T-helper 1 cell treated with Interleukin-12 subunit alpha and Interleukin-12 subunit beta and Interleukin-4 antibody, amounts not matched to agents 30 ng/mL and 1 ng/mL, for 36 hours (primary cell): ENCODE measurements at regions not wholly inside any gene's neighbourhood (a gene's known extent, or its start where the extent isn't known, plus 50 kb on each side); places are given as distances from the start of the nearest gene placed in this dataset.
"Not testable (repeated sequence)": the region's sequence is repeated elsewhere in the genome, so short reads cannot be mapped to it uniquely, and the experiment has no call there.

Experiments used
- intact Hi-C: fragments of 100-400 bp; cut with micrococcal nuclease; formaldehyde crosslinking; loops from one replicate; pipeline ENCODE4 v1.15.1; 2024

DNA sequence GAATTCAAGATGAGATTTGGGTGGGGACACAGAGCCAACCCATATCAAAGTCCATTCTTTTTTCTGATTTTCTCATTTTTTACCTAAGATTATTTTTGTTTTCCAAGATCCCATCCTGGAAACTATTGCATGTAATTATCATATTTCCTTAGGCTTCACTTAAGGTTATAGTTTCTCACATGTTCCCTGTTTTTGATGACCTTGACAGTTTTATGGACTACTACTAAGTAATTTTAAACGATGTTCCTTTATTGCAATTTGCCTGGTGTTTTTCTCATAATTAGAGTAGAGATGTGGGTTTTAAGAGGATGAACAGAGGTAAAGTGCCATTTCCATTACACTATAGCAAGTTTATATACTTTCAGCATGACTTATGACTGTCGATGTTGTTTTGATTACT, 795.1 kb downstream of the FAT4 start:
- intact Hi-C loops: no loop called here

DNA sequence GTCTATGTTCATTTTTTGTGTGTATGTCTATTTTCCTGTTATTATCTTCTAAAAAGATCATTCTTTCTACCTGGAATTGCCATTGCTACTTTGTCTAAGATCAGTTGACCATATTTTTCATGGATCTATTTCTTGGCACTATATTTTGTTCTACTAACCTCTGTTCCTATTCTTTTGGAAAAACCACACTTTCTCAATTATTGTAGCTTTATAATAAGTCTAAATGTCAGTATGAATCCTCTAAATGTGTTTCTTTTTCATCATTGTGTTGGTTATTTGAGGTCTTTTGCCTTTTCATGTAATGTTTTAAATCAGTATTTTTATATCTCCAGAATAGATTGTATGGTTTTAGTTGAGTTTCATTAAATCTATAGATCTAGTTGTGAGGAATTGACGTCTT, 798.3 kb downstream of the FAT4 start:
- intact Hi-C loops: no loop called here

DNA sequence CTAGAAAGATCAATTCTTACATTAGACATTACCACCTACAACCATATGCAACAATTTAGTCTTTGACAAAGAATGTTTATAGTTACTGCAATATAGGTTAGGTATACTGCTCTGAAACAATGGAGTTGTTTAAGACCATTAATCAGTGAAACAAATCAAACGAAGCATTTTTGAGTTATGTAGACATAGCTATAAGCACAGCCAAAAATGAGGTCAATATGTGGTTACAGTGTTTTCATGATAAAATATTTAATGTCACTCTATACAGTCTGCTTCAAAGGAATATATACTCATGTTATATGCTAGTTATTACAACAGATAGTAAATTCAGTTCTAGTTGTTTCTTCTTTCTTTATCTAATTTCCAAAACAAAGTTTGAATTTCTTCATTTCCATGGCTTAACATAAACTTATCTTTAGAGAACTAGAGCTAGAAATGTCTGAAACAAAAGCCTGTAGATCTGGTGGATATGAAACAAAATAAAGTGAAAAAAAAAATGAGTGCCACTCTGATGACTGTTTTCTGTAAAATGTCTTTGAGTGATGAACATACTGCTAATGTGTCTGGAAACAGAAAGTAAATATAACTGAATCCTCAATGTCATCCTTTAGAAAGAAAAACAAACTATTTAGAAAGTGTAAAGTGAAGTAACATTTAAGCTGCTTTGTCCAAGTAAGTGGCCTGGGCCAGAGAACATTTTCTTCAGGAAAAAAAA, 809.0 kb downstream of the FAT4 start:
- intact Hi-C loops: no loop called here

DNA sequence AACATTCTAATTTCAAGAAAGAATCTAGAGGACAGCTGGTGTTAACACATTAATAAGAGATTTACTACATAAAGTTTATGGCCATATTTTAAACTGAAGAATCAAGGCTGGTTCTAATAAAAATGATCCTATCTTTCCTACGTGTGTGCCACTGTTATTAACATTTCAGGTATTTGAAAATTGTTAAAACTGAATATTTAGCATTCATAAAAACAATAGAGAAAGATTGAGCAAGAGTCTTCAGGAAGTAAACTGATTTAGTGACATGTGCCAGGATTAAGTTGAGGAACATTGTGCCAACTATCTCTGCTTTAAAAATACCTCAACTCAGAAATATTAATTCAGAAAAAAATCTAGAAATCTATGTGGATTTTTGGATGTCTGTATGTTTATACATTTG, 810.1 kb downstream of the FAT4 start:
- intact Hi-C loops: no loop called here

DNA sequence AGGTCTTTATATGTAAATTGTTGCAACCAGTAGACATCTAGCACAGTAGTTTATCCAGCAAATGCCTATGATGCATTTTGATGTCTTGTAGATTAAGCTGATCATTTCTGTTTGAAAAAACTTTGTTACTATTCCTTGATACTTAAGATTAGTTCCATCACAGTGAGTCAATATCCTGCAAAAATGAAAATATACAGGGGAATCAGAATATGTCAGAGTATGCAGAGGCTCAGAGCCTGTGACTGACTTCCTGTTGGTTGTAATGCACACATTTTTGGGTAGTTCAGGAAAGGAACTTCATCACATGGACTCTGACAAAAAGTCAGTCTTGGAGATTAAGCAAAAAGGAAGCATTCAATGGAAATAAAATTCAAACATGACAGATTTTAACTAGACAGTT, 815.5 kb downstream of the FAT4 start:
- intact Hi-C loops: no loop called here

DNA sequence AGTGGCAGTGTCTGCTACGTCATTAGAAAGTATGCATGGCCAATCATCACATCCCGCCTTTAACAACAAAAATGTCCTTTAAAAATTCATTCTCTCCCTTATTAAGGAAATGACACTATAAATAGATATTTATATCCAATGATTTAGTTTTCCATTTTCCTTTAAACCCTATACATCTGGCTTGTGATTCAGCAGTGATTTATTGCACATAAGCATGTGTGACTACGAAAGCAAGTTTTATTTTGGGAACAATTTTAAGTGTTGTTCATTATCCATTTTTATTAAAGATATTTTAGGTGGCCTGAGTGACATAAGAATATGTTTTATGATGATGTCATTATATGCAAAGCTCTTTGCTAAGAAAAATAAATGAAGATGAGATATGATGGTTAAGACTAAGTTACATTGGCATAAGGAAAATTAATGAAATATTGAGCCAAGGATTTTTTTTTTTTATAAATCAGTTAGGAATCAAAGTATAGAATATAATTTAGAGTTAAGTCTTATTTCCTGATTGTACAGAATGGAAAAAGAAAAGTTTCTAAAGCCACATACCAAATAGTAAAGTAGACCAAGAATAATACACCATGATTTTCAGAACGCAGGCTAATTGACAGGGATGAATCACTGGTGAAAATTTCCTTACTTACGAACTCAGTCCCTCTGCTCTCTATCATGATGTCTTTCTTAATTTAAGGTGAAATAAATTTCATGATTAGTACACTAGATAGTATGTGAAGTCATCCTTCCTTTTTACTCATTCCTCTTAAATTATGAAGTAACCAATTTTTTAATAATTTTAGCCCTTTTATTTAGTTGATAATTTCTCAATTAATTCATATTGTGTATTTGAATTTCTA, 822.4 kb downstream of the FAT4 start:
- intact Hi-C loops: no loop called here

DNA sequence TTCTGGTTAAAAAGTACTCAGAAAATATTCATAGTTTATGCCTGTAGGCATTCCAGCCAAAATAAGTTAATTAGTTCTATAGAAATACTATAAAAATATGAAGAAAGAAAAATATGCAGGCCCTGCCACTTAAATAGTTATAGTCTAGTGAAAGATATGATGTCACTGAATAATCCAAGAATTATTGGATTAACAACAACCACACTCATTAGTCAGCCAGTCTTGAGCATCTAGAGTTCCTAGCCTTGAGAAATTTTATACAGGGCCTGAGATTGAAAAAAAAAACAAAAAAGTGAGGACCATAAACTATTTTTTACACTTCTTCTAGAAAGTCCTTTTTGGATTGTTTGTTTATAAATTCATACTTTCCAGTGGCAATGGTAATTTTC, 823.0 kb downstream of the FAT4 start:
- intact Hi-C loops: no loop called here

DNA sequence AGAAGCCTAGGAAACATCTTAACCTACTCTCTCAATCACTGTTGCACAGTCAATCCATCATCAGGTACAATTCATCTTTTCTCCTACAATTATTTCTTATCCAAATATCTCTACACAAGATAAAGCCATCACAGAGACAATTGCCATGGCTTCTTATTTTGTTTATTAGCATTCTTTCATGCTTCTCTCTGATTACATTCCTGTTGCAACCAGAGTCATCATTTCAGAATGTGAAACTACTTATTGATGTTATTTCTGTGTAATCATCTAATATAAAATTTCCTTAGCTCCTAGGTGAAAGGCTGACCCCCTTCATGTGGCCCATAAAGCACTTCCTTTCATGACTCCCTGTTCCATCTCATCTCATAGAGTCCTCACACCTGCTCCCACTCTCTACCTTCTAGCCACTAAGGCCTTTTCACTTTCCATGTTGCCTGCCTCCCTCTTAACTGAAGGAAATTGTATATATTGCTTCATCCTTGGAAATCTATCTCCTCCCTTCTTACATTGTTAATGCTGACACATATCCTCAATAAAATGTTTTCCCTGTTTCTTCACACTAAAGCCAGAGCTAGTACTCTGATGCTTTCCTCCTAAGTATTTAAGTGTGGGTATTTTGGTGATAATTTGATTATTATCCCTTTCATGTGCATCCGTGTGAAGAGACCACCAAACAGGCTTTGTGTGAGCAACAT, 829.9 kb downstream of the FAT4 start:
- intact Hi-C loops: no loop called here

DNA sequence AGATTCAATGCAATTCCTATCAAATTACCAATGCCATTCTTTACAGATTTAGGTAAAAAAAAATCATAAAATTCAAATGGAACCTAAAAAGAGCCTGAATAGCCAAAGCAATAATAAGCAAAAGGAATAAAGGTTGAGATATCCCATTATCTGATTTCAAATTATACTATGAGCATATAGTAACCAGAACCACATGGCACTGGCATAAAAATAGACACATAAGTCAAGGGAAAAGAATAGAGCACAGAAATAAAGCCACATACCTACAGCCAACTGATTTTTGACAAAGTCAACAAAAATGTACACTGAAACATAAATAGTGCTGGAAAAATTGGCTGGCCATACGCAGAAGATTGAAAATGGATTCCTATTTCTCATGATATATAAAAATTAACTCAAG, 853.7 kb downstream of the FAT4 start:
- intact Hi-C loops: no loop called here

DNA sequence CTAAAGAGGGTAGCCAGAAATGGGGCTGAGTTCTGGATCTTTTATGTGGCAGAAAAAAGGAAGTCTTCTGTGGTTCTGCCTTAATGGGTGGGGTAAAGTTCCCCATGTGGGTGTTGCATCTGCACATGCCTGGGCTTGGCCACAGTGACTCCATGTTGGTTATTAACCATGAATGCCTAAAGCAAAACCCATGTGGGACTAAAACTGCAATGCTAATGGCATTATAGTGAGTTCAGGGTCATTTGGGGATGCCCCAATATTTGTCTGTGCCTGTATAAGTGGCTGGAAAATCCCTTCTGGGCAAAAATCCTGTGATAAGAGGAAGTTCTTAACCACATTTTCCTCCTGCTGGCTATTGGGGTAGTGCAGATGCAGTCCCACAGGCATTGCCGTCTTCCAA, 857.4 kb downstream of the FAT4 start:
- intact Hi-C loops: no loop called here

DNA sequence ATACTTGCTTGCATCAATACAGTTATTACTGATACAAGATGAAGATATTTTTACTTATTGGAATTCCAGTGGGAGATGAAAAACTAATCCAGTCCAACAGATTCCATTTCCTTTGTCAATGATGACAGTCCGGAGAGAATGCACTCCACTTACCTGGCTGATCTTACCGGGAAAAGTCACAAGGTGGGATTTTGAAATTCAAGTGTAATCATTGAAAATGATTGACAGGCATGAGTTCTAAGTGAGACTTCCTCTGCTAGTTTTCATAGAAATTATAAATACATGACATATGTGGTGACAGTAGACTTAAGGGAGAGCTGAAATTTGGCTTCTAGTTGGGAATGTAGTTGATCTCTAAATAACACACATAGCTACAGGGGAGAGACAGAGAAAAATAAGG, 859.9 kb downstream of the FAT4 start:
- intact Hi-C loops: no loop called here

DNA sequence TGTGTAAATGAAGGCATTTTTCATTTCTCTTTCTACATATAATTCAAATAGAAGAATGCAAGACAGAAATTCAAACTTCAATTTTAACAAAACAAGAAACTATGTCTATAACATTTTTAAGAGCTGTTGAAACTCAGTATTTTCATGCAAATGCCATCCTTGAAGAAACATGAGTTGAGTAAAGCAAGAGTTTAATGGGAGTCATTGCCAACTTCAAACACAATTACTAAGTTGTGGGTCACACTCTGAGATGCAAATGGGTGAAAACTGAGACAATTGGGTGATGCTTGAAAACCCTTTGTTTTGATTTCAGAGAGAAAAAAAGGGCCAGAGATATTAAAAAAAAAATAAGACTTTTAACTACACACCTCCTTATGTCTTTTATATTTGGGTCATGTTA, 865.9 kb downstream of the FAT4 start:
- intact Hi-C loops: no loop called here

DNA sequence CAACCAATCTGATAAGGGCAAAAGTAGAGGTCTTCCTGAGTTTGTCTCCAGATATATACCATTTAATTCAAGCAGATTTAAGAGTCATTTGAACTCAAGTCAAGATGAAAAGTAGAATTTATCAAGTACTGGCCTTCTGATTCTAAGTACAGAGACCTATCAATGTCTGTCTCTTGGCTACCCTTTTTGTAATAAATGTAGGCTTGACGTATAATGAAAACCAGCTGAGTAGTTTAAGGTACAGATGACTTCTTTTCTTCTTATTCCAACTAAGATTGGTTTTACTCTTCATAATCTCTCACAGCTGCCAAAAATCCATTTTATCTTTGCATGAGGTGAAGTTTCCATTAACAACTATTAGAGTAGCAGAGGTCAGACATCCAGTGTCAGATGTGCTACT, 867.6 kb downstream of the FAT4 start:
- intact Hi-C loops: no loop called here

DNA sequence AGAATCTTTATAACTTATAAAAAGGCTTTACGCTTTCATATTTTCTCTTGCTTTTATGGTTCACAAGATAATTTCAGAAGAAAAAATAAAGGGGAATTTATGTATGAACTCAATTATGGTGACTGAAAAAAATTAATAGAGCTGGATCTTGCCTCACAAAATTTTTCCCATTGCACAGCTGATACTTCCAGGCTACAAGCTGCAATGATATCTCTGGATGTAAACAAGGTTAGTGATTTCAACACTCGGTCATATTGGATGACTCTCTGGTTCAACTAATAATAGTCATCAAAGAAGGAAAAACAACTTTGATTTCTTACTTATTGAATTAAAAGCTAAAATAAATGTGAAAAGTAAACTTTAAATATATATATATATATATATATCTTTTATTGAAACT, 868.0 kb downstream of the FAT4 start:
- intact Hi-C loops: no loop called here

DNA sequence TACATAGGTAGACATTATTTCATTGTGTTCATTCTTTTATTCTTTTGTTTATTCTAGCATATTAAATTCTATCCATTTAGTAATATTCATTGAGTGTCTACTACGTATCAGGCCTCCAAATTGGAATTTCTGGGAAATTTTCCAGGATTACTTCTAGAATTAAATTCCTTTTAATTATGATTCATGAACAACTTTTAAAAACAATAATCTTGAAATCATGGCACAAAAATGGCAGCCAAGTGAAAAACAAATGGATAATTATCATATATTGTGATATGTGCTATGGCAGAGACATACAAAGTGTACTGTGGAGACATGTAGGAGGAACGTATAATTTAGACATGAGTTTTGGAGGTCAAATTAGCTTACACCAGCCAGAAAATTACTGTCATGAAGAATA, 868.5 kb downstream of the FAT4 start:
- intact Hi-C loops: no loop called here

DNA sequence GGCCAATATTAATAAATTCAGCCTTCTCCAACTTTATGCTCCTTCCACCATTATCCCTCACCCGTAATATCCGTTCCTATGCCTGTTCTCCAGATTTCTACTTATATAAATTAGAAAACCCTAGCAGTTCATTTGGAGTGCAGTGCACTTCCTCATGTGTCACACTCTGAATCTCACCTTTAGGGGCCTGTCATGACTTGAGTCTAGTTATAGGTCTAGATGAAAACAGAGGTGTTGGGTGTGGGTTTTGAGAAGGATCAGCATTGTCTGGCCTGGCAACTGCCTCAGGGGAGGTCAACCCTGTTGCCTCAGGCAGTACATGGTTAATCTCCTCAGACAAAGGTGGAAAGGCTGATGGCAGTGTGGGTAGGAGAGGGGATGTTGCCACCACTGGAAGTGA, 876.8 kb downstream of the FAT4 start:
- intact Hi-C loops: no loop called here

DNA sequence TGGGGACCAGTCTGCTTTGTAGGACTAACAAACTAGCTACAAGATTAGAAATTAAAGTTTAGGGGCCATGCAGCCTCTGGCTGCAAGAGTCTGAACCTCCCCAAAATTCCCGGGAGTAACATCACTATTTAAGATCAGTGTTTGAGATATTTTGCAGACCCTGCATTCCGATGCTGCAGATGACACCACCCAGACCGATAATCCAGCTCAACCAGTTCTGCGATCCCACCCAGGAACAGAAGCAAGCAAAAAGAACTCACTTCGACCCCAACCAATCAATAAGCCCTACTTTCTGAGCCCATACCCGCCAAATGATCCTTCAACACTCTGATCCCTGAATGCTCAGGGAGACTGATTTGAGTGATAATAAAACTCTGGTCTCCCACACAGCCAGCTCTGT, 877.8 kb downstream of the FAT4 start:
- intact Hi-C loops: no loop called here

DNA sequence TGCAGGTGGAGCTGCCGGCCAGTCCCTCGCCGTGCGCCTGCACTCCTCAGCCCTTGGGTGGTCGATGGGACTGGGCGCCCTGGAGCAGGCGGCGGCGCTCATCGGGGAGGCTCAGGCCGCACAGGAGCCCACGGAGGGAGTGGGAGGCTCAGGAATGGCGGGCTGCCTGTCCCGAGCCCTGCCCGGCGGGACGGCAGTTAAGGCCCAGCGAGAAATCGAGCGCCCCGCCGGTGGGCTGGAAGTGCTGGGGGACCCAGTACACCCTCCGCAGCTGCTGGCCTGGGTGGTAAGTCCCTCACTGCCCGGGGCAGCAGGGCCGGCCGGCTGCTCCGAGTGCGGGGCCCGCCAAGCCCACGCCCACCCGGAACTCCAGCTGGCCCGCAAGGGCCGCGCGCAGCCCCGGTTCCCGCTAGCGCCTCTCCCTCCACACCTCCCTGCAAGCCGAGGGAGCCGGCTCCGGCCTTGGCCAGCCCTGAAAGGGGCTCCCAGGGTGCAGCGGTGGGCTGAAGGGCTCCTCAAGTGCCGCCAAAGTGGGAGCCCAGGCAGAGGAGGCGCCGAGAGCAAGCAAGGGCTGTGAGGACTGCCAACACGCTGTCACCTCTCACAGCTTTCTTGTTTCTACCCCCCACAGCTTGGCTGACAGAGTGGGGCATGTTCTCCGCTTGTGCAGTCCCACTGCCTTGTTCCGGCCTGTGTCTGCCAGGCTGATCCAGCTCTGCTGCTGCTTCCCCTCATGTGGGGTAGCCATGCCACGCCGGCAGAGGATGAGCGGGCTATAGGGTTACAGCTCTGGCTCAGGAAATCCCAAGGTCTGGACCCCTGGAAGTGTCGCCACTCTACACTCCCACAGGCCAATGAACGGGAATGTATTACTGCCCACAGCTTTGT, 886.7 kb downstream of the FAT4 start:
- intact Hi-C loops: not testable (repeated sequence)

DNA sequence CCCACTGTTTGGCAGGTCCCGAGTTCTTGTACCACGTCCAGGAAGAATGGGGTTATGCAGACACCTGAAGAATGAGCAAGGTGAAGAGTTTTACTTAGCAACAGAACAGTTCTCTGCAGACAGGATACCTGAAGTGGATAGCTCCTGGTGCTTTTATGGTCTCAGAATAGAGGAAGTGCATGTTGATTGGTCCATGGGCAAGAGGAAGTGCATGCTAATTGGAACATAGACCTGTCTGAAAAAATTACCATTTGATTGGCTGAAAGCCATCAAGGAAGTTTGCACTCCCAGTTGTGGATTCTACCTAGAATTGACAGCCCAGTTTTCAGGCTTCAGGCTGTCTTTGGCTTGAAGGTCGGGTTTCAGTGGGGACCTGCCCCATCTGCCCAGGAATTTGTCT, 887.5 kb downstream of the FAT4 start:
- intact Hi-C loops: no loop called here

DNA sequence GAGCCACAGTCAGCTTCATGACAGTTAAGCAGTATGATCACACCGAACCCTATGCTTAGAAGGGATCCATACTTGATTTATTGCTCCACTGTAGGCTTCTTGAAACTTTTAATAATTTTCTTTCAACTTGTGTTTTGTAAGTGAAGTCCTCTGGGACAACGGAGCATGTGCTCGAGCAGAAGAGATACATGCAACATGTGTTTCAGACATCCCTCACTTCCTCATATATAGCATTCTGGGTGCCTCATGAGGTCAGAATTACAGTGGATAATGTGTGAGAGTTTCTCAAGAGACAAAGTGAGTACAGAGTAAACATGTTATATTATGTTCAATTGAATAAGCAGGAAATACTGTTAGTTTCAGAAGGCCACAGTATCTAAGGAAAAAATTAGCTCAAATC, 893.2 kb downstream of the FAT4 start:
- intact Hi-C loops: no loop called here

DNA sequence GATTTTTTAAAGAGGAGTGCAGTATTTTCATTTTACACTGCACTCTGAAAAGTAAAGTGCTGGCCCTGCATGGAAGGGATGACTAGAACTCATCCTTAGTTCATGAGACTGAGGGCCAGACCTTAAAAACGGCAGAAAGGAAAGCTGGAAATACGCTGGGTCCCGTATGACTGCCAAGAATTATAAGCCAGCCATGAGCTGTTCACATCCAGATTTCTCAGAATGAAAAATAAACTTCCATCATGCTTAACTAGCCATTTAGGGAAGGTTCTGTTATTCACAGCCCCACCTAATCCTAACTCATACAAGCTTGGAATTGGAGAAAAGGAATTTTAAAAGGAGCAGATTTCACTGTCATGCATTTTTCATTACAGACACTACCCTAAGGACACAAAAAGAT, 894.4 kb downstream of the FAT4 start:
- intact Hi-C loops: no loop called here
